ENCODE measurements at regions not wholly inside any gene's neighbourhood (a gene's known extent, or its start where the extent isn't known, plus 50 kb on each side); places are given as distances from the start of the nearest gene placed in this dataset.

DNA sequence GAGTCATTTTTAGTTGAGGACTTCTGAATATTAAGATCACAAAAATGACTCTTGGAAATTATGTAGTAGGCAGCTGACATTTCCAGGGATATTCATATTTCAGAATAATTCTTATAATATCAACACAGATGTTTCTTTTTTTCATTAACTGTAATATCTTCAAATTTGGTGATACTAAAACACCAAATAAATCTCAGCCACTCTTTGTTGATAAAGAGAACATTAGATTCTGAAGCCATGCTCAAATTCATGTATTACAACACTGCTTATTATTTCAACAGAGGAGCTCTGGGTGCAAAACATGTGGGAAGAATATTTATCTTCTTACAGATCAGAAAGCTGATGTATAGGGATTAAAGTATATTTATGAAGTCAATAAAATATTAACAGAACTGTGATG, 355.4 kb downstream of the CRPPA start:
- TF ChIP-seq, protein P1, sequence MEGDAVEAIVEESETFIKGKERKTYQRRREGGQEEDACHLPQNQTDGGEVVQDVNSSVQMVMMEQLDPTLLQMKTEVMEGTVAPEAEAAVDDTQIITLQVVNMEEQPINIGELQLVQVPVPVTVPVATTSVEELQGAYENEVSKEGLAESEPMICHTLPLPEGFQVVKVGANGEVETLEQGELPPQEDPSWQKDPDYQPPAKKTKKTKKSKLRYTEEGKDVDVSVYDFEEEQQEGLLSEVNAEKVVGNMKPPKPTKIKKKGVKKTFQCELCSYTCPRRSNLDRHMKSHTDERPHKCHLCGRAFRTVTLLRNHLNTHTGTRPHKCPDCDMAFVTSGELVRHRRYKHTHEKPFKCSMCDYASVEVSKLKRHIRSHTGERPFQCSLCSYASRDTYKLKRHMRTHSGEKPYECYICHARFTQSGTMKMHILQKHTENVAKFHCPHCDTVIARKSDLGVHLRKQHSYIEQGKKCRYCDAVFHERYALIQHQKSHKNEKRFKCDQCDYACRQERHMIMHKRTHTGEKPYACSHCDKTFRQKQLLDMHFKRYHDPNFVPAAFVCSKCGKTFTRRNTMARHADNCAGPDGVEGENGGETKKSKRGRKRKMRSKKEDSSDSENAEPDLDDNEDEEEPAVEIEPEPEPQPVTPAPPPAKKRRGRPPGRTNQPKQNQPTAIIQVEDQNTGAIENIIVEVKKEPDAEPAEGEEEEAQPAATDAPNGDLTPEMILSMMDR (IDR thresholded peaks at IDR 0.05): no peak
- TF ChIP-seq POLR2AphosphoS5 (IDR thresholded peaks at IDR 0.05) (no peak), EP300 (IDR thresholded peaks at IDR 0.05) (no peak), POLR2A (IDR thresholded peaks at IDR 0.05) (no peak)
- Histone ChIP-seq H3K4me3 (no peak overlapping the region), H3K36me3 (no peaks in the 10 kb centered on the region), H3K9me3 (no peaks in the 10 kb centered on the region), H3K27ac (peak overlapping the region in 1 of 5 donors; percentile 40), H3K27me3 (no peaks in the 10 kb centered on the region), H3K4me1 (peaks cover 0 to 24% (median 8%) of the 10 kb centered on the region in 4 donors)
- DNase-seq: no peak
- intact Hi-C loops (cut with DNase I; ENCODE audit: low total_unique reads): no loop called here

DNA sequence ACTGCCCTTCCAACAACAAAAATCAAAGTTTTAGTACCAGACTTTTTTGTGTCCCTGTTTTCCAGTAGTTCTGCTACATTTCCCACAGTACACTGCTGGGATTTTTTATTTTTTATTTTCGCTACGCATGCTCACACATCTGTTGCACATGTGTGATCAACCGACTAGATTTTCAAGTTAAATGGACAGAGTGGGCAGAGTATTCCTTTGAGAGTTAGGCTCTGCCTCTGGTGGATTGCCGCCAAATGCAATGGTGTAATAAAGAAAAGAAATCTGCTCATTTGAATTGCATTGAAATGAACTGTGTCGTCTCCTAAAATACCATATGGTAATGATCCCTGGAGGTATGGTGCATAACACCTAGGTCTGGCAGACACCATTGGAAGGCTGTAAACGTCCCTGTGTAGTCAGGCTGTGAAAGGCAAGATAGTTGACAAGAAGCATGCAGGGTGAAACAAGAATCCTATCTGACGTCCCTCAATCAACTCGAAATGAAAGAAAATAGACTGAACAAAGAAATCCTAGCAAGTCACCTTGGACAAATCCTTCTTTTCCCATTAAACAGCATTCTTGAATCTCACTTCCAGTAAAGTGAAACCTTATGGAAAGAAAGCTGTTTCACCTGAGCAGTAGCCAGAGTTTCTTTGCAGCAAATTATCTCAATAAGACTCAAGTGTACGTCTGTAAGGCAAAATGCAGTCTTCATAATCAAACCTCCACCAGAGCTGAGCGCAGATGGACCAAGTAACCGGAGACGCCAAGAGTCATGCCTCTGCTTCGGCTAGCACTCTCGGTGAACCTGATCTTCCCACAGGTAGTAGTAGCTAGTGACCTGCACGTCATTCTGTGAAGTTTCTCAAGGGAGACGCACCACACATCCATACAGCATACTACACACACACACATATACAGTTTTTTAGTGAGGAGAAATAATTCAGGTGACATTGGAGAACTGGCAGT, 357.3 kb downstream of the CRPPA start:
- H3K9me3 ChIP-seq: no peaks in the 10 kb centered on the region
- no peaks in the 10 kb centered on the region for H3K36me3 ChIP-seq
- DNase-seq: no peak
- WGBS, 5 donors: 73 to 79% (median 78%) methylated on average over 16 of the region's 16 CpGs
- no peak overlapping the region for H3K4me3 ChIP-seq
- peak overlapping the region in 1 of 5 donors; percentile 13 for H3K27ac ChIP-seq
- H3K4me1 ChIP-seq: peaks cover 0 to 24% (median 7%) of the 10 kb centered on the region in 4 donors
- H3K27me3 ChIP-seq: no peaks in the 10 kb centered on the region
- TF ChIP-seq POLR2A (IDR thresholded peaks at IDR 0.05) (no peak), EP300 (IDR thresholded peaks at IDR 0.05) (no peak), POLR2AphosphoS5 (IDR thresholded peaks at IDR 0.05) (no peak)
- TF ChIP-seq, protein P1 (IDR thresholded peaks at IDR 0.05): no peak
- intact Hi-C loops (cut with DNase I; ENCODE audit: low total_unique reads): no loop called here

DNA sequence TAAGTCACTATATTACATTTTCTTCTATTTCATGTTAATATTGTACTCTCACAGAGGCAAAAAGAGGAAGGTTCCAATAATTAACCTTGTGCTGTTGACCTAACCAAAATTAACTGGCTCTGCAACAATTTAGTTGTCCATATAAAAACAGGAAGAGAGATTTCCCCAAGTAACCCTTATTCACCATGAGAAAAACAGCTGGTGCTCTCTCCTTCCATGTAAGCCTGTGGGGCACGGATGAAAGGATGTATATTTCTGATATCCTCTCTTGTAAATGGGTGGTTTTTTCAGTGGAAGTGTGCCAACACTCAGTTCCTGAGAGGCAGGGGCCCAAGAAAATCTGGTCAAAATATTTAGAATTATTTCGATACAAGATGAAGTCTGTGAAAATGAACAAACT, 358.1 kb downstream of the CRPPA start:
- no peaks in the 10 kb centered on the region for H3K27me3 ChIP-seq
- 58 to 64% (median 62%) methylated on average over 2 of the region's 2 CpGs for WGBS, 5 donors
- H3K9me3 ChIP-seq: no peaks in the 10 kb centered on the region
- no peaks in the 10 kb centered on the region for H3K36me3 ChIP-seq
- H3K4me3 ChIP-seq: no peak overlapping the region
- no peak for TF ChIP-seq POLR2AphosphoS5 (IDR thresholded peaks at IDR 0.05)
- no peak for TF ChIP-seq POLR2A (IDR thresholded peaks at IDR 0.05)
- no peak for TF ChIP-seq EP300 (IDR thresholded peaks at IDR 0.05)
- TF ChIP-seq, protein P1 (IDR thresholded peaks at IDR 0.05): no peak
- peaks cover 0 to 24% (median 7%) of the 10 kb centered on the region in 4 donors for H3K4me1 ChIP-seq
- DNase-seq: no peak
- intact Hi-C loops (cut with DNase I; ENCODE audit: low total_unique reads): no loop called here
- peak overlapping the region in 2 of 5 donors; percentile 1 to 13 for H3K27ac ChIP-seq

DNA sequence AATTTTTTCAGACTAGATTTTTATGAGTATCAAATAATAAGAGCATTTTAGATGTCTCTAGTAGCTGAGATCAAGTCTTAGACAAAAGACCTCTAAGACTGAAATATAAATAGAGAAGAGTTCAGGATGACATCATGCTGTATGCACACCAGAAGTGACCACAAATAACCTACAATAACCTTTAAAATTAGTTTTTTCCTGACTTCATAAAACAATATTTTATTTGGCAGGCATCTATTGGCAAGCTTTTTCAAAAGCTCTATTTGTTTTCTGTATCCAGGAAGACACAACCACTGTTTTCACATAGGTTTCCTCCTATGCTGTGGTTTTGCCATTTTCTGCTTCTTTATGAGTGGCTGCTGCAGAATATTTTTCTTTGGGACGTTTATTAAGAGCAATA, 359.1 kb downstream of the CRPPA start:
- TF ChIP-seq POLR2A (IDR thresholded peaks at IDR 0.05) (no peak), EP300 (IDR thresholded peaks at IDR 0.05) (no peak), POLR2AphosphoS5 (IDR thresholded peaks at IDR 0.05) (no peak)
- TF ChIP-seq, protein P1 (IDR thresholded peaks at IDR 0.05): no peak
- intact Hi-C loops (cut with DNase I; ENCODE audit: low total_unique reads): no loop called here
- H3K4me3 ChIP-seq: no peak overlapping the region
- no peaks in the 10 kb centered on the region for H3K9me3 ChIP-seq
- peak overlapping the region in 1 of 5 donors; percentile 1 for H3K27ac ChIP-seq
- WGBS, 5 donors: 13 to 37% (median 21%) methylated on average over 1 of the region's 1 CpG
- H3K4me1 ChIP-seq: peaks cover 0 to 20% (median 7%) of the 10 kb centered on the region in 4 donors
- H3K36me3 ChIP-seq: no peaks in the 10 kb centered on the region
- H3K27me3 ChIP-seq: no peaks in the 10 kb centered on the region
- DNase-seq: peak in 1 of 2 donors; percentile 43
